Stimulated activated CD8-positive, alpha-beta memory T cell treated with anti-CD3 and anti-CD28 coated beads, Interleukin-4, amount 100 ng/mL, for 48 hours (primary cell): ENCODE measurements at regions not wholly inside any gene's neighbourhood (a gene's known extent, or its start where the extent isn't known, plus 50 kb on each side); places are given as distances from the start of the nearest gene placed in this dataset.
"Not testable (repeated sequence)": the region's sequence is repeated elsewhere in the genome, so short reads cannot be mapped to it uniquely, and the experiment has no call there.

Experiments
- DNase-seq: peaks from one replicate; pipeline ENCODE4 v3.0.0-alpha.2; 2020

DNA sequence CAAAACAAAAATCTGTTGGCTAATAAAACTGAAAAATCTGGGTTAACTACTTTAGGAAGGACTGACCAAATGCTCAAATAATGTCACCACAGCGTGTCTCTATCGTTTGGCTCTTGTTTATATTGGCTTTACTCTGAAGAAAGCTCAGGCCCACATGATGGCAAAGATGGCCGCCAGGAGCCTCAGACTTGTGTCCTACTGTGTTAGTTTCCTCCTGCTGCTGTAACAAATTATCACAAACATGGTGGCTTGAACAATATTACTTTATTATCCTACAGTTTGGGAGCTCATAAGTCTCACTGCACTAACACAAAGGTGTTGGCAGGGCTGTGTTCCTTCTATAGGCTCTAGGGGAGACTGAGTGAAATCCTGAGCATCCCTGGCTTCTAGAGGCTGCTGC, 303.0 kb downstream of the DAD1 start:
- DNase-seq: no peak

DNA sequence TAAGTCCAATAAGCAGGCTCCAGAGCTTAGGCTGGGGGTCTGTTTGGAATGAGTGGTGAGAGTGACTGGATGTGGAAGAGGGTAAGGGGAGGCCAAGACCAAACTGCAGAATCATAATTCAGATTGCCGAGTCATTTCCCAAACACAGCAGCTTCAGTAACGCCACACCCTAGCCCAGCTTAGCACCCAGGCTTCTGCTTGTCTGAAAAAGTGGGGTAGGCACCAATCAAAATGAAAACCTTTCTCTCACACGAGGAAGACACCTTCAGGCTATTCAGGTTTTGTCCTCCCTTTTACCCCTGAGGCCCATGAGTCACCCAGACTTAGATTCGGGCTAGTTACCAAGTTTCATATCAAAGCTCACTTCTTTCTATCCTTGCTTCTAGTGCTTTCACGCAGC, 306.1 kb downstream of the DAD1 start:
- DNase-seq: no peak

DNA sequence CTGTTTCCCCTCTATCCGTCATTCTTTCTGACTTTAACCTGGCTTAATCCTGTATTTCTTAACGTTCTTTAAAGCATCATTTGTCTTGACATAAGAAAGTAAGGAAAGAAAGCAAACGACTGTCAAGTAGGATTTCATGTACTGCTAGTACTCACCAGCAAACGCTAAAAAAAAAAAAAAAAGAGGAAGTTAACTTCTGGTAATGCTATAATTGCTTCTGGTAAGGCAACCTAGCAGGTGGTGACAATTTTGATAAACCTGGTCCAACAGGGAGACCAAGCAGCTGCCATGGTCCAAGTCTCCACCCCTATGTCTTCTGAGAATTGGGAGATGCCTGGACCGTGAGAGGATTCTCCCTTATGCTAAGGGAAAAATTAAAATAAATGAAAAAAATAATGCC, 306.6 kb downstream of the DAD1 start:
- DNase-seq: no peak

DNA sequence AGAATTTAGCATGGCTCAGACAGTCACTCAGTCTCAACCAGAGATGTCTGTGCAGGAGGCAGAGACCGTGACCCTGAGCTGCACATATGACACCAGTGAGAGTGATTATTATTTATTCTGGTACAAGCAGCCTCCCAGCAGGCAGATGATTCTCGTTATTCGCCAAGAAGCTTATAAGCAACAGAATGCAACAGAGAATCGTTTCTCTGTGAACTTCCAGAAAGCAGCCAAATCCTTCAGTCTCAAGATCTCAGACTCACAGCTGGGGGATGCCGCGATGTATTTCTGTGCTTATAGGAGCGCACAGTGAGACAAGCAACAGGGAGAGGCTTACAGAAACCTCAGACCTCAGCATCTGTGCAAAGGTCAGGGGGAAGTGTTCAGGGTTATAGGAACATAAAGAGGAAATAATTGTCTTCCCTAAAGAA, 307.6 kb downstream of the DAD1 start:
- DNase-seq: not testable (repeated sequence)

DNA sequence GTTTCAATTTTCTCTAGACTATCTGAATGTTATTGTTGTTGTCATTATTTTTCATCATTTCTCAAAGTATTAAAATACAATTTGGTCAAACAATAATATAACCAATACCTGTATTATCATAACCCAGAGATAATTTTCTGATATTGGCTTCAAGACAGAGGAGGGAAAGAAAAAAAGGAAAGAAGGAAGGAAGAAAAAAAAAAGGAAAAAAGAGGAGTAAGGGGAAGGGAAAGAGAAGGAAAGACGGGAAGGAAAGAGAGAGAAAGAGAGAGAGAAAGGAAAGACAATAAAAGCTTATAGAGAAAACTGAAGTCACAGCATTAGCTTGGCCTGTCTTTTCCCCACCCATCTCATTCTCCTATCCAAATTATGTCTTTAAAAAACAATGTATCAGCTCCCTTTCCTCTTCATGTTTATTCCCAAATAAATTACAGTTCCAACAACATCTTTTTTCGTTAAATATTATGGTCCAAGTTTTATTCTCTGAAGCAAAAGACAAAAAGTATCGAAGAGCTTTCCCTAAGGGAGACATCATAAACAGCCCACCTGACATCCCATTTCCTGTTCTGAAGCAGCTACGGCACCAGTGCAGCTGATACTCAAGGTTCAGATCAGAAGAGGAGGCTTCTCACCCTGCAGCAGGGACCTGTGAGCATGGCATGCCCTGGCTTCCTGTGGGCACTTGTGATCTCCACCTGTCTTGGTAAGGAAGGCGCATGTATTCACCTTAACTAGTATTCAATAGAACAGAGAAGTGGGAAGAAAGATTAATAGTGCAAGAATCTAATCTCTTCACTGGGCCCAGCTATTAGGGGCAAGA, 308.3 kb downstream of the DAD1 start:
- DNase-seq: no peak

DNA sequence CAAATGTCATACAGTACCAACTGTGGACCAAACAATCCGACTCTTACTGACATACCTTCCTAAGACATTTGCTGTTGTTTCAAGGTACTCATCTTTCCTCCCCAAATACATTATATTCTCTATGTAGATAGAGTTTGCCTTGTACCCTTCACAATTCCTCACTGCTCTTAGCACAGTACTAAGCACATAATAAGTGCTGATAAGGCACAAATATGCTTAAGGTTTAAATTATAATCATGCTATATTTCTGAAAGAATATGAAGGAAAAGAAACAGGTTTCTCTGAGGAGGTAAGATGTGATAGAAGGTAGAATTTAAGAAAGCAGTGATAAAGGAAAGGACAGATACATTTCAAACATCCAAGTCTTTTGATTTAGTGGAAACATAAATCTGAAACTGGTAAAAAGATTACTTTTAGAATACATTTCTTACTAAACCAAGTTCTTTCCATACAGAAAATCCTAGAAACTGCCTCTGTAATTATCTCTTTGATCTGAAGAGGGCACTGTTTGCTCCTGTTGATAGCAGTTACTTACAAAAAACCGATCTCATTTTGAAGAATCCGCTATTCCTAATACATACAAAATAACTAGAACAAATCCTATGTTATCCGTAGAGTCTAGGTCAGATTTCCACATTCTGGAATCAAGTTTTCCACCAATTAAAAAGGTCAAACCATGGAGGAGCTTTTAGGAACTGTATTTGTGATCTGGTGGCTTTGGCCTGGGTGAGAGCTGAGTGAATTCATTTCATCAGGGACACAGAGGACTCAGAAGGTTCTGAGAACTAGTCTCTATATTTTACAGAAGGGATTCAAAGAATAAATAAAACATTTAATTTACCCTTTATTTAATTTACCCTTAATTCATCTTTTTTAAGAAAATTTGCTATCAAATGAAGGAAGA, 311.9 kb downstream of the DAD1 start:
- no peak for DNase-seq

DNA sequence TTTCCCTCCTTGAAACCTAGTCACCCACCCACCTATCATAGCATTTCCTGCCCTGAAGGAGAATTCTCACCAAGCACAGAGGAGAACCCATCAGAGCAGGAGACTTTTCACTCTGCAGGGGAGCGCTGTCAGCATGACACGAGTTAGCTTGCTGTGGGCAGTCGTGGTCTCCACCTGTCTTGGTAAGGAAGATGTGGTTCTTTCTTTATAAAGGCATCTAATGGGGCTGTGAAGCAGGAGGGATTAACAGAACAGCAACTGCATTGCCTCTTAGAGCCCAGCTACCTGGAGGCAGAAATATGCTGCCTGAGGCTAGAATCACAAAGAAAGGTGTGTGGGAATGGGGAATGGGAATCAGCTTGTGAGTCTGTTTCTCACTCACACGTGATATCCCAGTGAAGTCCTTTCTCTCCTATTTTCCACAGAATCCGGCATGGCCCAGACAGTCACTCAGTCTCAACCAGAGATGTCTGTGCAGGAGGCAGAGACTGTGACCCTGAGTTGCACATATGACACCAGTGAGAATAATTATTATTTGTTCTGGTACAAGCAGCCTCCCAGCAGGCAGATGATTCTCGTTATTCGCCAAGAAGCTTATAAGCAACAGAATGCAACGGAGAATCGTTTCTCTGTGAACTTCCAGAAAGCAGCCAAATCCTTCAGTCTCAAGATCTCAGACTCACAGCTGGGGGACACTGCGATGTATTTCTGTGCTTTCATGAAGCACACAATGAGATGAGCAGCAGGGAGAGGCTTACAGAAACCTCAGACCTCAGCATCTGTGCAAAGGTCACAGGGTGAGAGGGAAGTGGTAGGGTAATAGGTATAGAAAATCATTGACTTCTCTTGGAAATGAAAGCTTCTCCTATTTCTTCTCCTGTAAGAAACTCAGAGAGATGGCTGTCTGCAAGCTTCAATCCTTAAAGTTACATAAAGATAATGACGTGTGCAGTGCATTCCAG, 316.9 kb downstream of the DAD1 start:
- DNase-seq: no peak

DNA sequence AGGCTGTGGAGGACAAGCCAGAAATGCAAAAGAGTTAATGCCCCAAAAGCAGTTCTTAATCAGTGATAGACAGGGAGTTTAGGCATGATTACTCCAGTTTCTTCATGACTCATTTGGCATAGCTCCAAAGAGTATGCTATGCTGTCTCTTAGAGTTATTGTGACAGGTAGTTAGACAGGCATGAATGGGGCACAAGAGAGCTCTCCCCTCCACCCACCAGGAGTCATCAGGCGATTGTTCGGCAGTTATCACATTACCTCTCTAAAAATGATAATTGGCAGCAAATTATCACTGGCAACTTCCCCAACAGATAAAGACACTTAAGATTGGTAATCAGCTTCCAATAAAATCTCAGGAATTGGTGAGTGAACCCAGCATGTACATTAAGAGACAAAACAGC, 320.1 kb downstream of the DAD1 start:
- no peak for DNase-seq

DNA sequence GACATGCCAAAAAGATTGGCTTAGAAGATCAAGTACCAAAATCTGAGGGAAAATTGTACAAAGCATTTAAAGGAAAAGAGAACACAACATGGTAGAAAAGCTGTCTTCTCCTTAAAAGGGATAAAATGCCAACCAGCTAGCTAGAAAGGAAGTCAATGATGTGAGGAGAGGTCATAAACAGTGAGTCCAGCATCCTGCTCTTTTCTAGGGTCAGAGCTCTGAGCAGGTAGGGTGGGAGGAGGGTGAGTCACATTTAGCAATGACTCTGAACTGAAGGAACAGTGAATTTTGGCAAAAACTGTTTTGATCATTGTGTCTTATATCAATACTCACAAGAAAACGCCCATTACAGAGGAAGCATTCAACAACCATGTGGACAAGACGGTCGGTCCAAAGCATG, 322.3 kb downstream of the DAD1 start:
- DNase-seq: no peak

DNA sequence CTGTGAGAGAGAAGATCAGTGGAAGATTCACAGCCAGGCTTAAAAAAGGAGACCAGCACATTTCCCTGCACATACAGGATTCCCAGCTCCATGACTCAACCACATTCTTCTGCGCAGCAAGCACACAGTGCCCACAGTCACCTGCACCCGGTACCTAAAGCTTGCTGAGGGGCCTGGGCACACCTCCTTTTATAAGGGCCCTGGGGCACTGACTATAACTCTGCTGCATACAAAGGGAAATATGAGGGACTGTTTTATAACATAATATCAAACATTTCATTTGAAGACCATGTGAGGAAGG, 322.9 kb downstream of the DAD1 start:
- DNase-seq: no peak

DNA sequence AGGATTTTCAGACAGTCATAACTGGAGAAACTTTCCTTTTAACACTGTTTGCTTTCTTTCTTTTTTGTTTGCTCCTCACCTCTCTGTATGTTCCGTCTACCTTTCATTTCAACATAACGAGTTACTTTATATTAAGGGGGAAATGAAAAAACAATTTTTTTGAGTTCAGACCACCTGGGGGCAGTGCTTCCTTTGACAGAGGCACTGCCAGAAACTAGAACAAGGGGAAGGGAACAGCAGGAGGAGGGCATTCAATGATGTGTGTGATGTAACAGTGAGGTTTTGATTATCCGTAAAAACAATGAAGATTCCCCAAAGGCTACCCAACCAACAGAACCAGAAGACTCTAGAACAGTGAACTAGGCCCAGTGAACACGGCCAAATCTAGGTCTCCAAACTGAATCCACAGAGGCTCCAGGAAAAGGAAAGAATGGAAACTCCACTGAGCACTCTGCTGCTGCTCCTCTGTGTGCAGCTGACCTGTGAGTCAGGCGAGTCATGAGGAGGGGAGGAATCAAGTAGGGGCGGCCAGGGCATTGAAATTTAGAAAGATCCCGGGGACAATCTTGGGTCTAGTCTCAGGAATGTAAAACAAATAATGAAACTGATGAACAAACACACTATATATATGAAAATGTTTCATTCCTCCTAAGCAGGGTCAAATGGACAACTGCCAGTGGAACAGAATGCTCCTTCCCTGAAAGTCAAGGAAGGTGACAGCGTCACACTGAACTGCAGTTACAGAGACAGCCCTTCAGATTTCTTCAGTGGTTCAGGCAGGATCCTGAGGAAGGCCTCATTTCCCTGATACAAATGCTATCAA, 323.5 kb downstream of the DAD1 start:
- DNase-seq: no peak

DNA sequence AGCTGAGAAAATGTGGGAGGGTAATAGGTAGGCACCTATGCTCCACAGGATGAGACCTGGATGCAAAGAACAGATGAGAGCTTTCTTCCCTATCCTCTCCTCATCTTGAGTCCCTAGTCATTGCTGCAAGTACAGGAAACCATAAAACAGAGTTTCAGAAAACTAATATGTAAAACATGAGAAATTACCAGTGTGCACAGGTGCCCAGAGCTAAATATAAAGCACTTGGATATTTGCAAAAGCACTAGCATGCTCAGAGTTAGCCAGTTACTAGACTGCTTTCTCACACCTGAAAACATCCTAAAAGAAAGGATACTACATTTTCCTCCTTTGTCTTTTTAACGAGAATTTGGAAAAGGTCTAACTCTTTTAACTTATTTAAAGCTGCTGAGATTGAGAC, 324.3 kb downstream of the DAD1 start:
- no peak for DNase-seq

DNA sequence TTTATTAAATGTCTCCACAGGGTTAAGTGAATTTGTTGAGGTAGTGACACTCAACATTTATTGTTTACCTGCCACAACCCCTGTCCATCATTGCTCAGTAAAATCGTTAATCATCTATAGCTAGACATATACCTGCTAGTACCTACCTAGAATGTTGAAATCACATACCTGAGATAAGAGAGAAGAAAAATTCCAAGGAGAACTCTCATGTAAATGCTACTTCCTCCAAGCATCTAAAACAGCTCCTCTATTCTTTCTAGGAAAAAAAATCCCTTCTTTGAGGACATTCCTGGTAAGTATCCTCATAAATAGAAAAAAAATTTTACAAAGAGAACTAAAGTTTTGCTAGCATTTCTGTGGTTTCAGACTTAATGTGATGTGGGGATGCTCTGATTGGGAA, 325.1 kb downstream of the DAD1 start:
- DNase-seq: no peak

DNA sequence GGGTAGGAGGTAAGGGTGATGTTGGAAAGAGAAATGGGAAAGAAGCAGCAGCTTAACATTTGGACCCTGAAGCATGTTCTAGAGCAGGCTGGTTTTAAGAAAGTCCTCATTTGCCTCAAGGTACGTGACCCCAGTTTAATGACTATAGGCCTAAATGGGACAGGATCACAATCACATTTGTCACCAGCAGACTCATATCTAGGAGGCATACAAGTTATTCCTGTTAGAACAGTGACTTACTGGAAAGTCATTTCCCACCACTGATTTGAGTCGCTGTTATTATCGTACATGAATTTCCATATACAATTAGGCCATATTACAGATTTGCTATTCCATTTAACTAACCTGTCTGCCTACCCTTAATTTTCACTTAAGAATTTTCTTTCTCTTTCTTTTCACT, 326.1 kb downstream of the DAD1 start:
- no peak for DNase-seq

DNA sequence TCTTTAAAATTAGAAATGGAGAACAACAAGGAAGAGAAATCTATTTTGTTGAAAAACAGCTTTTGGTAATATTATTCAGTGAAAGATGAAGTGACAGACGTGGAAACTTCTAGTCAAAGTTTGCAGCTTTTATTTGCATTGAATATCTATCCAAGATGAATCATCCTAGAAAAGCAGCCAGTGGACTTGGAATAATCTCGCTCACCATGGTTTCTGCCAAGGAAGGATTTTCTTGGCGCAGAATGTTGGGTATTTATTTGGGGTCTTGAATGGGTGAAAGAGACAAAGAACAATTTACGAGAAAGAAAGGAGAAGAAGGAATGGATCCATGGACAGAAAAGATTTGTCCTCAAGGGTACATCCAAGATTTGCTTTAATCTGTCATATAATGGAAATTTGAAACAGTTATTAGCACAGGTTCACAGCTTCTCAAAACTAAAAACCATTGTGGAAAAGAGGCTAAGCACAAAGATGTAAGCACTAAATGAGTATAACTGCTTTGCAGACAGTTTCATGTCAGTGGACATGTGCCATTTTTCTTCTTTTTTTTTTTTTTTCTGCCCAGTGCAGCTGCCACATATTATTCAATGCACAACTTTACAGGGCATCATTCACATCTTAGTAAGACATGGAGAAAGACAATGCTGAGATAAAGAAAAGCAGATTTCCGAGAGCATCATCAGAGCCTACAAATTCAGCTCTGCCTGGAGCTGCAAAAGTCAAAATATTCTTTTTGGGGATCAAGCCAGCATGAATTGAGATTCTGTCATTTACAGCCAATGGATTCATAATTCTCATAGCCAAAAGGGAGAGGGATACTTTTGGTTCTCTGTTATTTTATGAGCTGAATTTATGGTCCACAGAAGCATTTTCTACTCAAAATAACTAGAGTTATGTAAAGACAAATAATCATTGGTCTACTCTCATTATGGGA, 333.7 kb downstream of the DAD1 start:
- DNase-seq: no peak

DNA sequence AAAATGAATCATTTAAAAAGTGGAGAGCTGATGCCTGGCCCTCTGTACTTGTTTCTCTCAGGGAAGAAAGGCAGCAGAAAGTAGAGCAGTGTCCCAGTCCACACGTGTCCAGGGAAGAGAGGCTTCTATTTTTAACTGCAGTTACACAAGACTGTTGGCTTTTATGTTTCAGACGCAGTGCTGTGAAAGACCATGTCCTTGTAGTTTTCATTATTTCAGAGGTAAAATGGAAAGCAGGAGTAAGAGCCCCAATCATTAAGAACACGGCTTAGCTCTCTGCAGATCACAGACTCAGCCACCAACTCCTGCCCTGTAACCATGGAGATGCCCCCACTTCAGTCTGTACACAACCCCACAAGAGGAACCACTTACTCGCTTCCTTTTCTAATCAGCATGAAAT, 336.3 kb downstream of the DAD1 start:
- DNase-seq: no peak

DNA sequence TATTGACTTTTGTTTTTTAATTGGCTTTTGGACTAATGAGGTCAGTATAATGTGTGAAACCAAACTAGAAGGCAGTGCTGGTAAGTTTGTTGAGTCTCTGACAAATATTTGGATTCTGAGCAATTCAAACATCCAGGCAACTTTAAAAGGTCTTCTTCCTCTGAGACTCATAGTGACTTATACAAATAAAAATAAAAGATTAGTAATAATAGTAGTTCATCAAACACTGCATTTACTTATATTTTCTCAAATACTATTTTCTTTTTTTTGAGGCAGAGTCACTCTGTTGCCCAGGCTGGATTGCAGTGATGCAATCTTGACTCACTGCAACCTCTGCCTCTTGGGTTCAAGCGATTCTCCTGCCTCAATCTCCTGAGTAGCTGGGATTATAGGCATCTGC, 337.9 kb downstream of the DAD1 start:
- DNase-seq: no peak

DNA sequence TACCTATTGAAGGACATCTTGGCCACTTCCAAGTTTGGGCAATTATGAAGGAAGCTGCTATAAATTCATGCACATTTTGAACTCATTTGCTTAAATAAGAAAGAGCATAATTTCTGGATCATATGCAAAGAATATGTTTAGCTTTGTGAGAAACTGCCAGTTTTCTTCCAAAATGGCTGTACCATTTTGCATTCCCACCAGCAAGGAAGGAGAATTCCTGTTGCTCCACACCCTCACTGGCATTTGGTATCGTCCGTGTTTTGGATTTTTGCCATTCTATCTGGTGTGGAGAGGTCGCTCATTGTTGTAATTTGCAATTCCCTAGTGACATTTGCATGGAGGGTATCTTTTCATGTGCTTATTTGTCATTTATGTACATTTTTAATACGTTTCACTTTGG, 339.3 kb downstream of the DAD1 start:
- DNase-seq: no peak

DNA sequence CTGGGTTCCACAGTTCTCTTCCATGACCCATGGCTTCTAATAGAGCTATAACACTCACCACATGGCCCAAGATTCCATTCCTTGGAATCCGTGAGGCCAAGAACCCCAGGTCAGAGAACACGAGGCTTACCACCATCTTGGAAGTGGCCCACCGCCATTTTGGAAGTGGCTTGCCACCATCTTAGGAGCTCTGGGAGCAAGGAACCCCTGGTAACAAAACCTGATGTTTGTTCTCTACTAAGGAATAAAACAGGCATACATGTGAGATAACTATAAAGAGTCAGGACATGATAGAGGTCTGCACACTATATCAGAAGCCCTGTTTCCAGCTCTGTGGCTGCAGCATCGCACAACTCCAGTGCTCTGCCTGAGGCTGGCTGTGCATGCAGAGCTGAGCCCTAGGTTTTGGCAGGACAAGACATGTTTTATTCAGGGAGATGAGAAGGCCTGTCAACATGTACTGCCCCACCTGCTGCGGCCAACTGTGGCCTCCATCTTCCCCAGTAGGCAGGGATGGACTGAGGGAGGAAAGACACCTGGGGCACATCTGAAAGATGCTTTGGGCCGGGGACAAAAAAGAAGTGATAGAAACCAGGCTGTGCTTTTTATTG, 344.9 kb downstream of the DAD1 start:
- DNase-seq: no peak

DNA sequence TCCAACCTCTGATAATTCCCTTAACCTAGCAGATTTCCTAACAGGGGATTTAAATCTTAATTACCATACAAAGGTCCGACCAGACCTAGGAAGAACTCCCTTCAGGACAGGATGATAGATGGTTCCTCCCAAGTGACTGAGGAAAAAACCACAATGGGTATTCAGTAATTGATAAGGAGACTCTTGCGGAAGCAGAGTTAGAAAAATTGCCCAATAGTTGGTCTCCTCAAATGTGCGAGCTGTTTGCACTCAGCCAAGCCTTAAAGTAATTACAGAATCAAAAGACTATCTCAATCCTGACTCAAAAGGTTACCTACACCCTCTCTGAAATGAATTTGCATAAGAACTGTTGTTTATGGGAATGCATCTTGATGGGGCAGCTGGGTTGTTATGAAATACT, 350.7 kb downstream of the DAD1 start:
- not testable (repeated sequence) for DNase-seq

DNA sequence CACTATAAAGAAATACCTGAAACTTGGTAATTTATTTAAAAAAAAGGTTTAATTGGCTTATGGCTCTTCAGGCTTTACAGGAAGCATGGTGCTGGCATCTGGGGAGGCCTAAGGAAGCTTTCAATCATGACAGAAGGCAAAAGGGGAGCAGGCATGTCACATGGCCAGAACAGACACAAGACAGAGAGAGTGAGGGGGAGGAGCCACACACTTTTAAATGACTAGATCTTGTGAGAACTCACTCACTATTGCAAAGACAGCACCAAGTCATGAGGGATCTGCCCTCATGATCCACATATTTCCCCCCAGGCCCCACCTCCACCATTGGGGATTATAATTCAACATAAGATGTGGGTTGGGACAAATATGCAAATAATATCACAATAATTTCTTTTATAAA, 355.6 kb downstream of the DAD1 start:
- no peak for DNase-seq
